ENCODE measurements at regions not wholly inside any gene's neighbourhood (a gene's known extent, or its start where the extent isn't known, plus 50 kb on each side); places are given as distances from the start of the nearest gene placed in this dataset.

DNA sequence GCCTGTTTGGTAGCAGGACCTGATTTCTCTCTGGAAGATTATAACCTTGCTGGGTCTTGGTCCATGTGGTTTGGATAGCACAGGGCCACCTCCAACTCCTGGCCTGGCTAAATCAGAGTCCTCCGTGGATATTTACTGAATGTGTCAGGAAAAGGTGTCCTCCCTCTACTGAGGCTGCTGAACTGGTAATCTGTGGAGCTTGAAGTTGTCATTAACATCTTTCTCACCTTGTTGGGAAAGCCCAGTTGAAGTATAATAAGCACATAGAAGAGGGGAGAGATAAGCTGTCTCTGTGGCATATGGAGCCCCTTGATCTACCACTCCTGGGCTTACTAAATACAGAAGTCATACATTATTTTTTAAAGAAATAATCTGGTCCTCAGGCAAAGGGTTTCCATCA, 294.3 kb upstream of the B3GALT2 start:
- Histone ChIP-seq H3K27me3 (ENCODE audit: control insufficient read depth, insufficient read depth, low read length, poor library complexity, severe bottlenecking) (no peaks in the 10 kb centered on the region), H3K27ac (ENCODE audit: low read depth, low read length) (no peak overlapping the region), H3K4me1 (ENCODE audit: control insufficient read depth, insufficient read depth, low read length) (no peaks in the 10 kb centered on the region), H3K4me3 (ENCODE audit: low read length) (no peak overlapping the region), H3K36me3 (ENCODE audit: control insufficient read depth, insufficient read depth, low read length) (no peaks in the 10 kb centered on the region), H3K9ac (ENCODE audit: extremely low read depth, low read length, poor library complexity, severe bottlenecking) (no peak overlapping the region), H3K9me3 (ENCODE audit: control insufficient read depth, low read length) (no peaks in the 10 kb centered on the region)
- Mint-ChIP-seq H3K4me1 (no peaks in the 10 kb centered on the region), H3K9me3 (no peaks in the 10 kb centered on the region), H3K36me3 (ENCODE audit: low read depth) (no peaks in the 10 kb centered on the region), H3K27me3 (ENCODE audit: insufficient read depth) (no peaks in the 10 kb centered on the region), H3K27ac (no peak overlapping the region), H3K4me3 (no peak overlapping the region)
- WGBS, 2 experiments (ENCODE audit: insufficient coverage in 1 of 2, insufficient read length in 1 of 2): 43% methylated on average over 1 of the region's 1 CpG; no CpG with 5 or more reads in 1 of the 2 experiments
- DNase-seq: no peak
- TF ChIP-seq, protein P1, sequence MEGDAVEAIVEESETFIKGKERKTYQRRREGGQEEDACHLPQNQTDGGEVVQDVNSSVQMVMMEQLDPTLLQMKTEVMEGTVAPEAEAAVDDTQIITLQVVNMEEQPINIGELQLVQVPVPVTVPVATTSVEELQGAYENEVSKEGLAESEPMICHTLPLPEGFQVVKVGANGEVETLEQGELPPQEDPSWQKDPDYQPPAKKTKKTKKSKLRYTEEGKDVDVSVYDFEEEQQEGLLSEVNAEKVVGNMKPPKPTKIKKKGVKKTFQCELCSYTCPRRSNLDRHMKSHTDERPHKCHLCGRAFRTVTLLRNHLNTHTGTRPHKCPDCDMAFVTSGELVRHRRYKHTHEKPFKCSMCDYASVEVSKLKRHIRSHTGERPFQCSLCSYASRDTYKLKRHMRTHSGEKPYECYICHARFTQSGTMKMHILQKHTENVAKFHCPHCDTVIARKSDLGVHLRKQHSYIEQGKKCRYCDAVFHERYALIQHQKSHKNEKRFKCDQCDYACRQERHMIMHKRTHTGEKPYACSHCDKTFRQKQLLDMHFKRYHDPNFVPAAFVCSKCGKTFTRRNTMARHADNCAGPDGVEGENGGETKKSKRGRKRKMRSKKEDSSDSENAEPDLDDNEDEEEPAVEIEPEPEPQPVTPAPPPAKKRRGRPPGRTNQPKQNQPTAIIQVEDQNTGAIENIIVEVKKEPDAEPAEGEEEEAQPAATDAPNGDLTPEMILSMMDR (conservative IDR thresholded peaks at IDR 0.05): no peak

DNA sequence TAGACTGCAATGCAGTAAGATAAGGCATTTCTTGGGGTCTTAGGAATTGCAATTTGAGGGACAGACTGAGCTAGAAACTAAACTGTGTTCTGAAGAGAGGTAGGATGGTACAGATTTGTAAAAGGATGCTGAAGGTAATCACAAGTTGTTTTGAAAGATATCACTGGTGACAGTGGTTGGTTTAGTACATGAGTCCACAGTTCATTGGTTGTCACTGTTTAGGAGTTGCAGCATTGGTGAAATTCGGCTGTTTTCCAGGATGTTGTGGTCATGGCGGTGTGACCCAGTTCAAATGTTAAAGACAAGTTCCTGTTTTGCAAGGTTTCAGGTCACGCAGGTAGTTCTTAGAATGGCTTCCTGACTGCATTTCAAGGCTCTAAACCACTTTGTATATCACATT, 292.8 kb upstream of the B3GALT2 start:
- H3K4me3 ChIP-seq (ENCODE audit: low read length): no peak overlapping the region
- DNase-seq: no peak
- H3K9me3 ChIP-seq (ENCODE audit: control insufficient read depth, low read length): no peaks in the 10 kb centered on the region
- Mint-ChIP-seq H3K27me3 (ENCODE audit: insufficient read depth) (no peaks in the 10 kb centered on the region), H3K9me3 (no peaks in the 10 kb centered on the region), H3K27ac (no peak overlapping the region), H3K4me1 (peaks cover 3% of the 10 kb centered on the region), H3K36me3 (ENCODE audit: low read depth) (no peaks in the 10 kb centered on the region), H3K4me3 (no peak overlapping the region)
- no peaks in the 10 kb centered on the region for H3K4me1 ChIP-seq (ENCODE audit: control insufficient read depth, insufficient read depth, low read length)
- 89 to 95% methylated on average over 3 of the region's 3 CpGs for WGBS, 2 experiments (ENCODE audit: insufficient coverage in 1 of 2, insufficient read length in 1 of 2)
- TF ChIP-seq, protein P1 (conservative IDR thresholded peaks at IDR 0.05): no peak
- no peak overlapping the region for H3K27ac ChIP-seq (ENCODE audit: low read depth, low read length)
- H3K27me3 ChIP-seq (ENCODE audit: control insufficient read depth, insufficient read depth, low read length, poor library complexity, severe bottlenecking): no peaks in the 10 kb centered on the region
- H3K36me3 ChIP-seq (ENCODE audit: control insufficient read depth, insufficient read depth, low read length): no peaks in the 10 kb centered on the region
- H3K9ac ChIP-seq (ENCODE audit: extremely low read depth, low read length, poor library complexity, severe bottlenecking): no peak overlapping the region

DNA sequence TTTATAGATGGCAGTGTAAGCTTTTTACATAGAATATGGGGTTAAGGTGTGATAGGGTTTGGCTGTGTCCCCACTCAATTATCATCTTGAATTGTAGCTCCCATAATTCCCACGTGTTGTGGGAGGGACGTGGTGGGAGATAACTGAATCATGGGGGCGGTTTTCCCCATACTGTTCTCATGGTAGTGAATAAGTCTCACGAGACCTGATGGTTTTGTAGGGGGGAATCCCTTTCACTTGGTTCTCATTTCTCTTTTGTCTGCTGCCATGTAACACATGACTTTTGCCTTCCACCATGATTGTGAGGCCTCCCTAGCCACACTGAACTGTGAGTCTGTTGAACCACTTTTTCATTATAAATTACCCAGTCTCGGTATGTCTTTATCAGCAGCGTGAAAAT, 290.3 kb upstream of the B3GALT2 start:
- no peaks in the 10 kb centered on the region for H3K36me3 ChIP-seq (ENCODE audit: control insufficient read depth, insufficient read depth, low read length)
- TF ChIP-seq, protein P1 (conservative IDR thresholded peaks at IDR 0.05): no peak
- no peak overlapping the region for H3K27ac Mint-ChIP-seq
- no peak overlapping the region for H3K9ac ChIP-seq (ENCODE audit: extremely low read depth, low read length, poor library complexity, severe bottlenecking)
- H3K4me3 ChIP-seq (ENCODE audit: low read length): no peak overlapping the region
- H3K4me1 ChIP-seq (ENCODE audit: control insufficient read depth, insufficient read depth, low read length): no peaks in the 10 kb centered on the region
- no peak overlapping the region for H3K27ac ChIP-seq (ENCODE audit: low read depth, low read length)
- WGBS, 2 experiments (ENCODE audit: insufficient coverage in 1 of 2, insufficient read length in 1 of 2): 88 to 100% methylated on average over 4 to 6 of the region's 6 CpGs
- peaks cover 7% of the 10 kb centered on the region for H3K9me3 ChIP-seq (ENCODE audit: control insufficient read depth, low read length)
- H3K27me3 Mint-ChIP-seq (ENCODE audit: insufficient read depth): no peaks in the 10 kb centered on the region
- no peaks in the 10 kb centered on the region for H3K36me3 Mint-ChIP-seq (ENCODE audit: low read depth)
- no peak overlapping the region for H3K4me3 Mint-ChIP-seq
- H3K4me1 Mint-ChIP-seq: peaks cover 13% of the 10 kb centered on the region
- H3K9me3 Mint-ChIP-seq: no peaks in the 10 kb centered on the region
- H3K27me3 ChIP-seq (ENCODE audit: control insufficient read depth, insufficient read depth, low read length, poor library complexity, severe bottlenecking): no peaks in the 10 kb centered on the region
- no peak for DNase-seq
